SK-N-SH treated with all-trans-retinoic acid at 6 μM for 48 hours (cell line): ENCODE measurements at regions not wholly inside any gene's neighbourhood (a gene's known extent, or its start where the extent isn't known, plus 50 kb on each side); places are given as distances from the start of the nearest gene placed in this dataset.

Experiments used
- ARNTL ChIP-seq: fragments of 450-650 bp; formaldehyde crosslinking; IDR thresholded peaks from 2 replicates; pipeline ENCODE4 v1.5.0; 2020; ENCODE audit warnings: low read depth, mild to moderate bottlenecking, moderate library complexity, borderline replicate concordance
- CSDC2 ChIP-seq: fragments of 250-450 bp; sonication (Bioruptor Pico); IDR thresholded peaks from 2 replicates; pipeline ENCODE4 v1.5.0; 2020; ENCODE audit warnings: mild to moderate bottlenecking, moderate library complexity
- GLIS3 ChIP-seq: fragments of 250-450 bp; sonication (Bioruptor Pico); IDR thresholded peaks from 2 replicates; pipeline ENCODE4 v1.5.0; 2020; ENCODE audit warnings: mild to moderate bottlenecking, moderate library complexity
- RARB ChIP-seq: fragments of 250-450 bp; sonication (Bioruptor Pico); IDR thresholded peaks from 2 replicates; pipeline ENCODE4 v1.8.0; 2021; ENCODE audit warnings: mild to moderate bottlenecking, moderate library complexity
- TCF4 ChIP-seq: fragments of 250-450 bp; sonication (Bioruptor Pico); IDR thresholded peaks from 2 replicates; pipeline ENCODE4 v1.8.0; 2021; ENCODE audit warnings: mild to moderate bottlenecking, moderate library complexity, borderline replicate concordance
- TOX ChIP-seq: fragments of 250-450 bp; sonication (Bioruptor Pico); IDR thresholded peaks from 2 replicates; pipeline ENCODE4 v1.8.0; 2021; ENCODE audit warnings: mild to moderate bottlenecking, moderate library complexity, borderline replicate concordance
- ZC3H10 ChIP-seq: fragments of 250-450 bp; sonication (Bioruptor Pico); IDR thresholded peaks from 2 replicates; pipeline ENCODE4 v1.5.1; 2021; ENCODE audit warnings: mild to moderate bottlenecking, moderate library complexity
- ZFP3 ChIP-seq: fragments of 250-450 bp; sonication (Bioruptor Pico); IDR thresholded peaks from 2 replicates; pipeline ENCODE4 v1.5.0; 2020; ENCODE audit warnings: mild to moderate bottlenecking, moderate library complexity
- ZFP30 ChIP-seq: fragments of 450-650 bp; formaldehyde crosslinking; IDR thresholded peaks from 2 replicates; pipeline ENCODE4 v1.5.0; 2022; ENCODE audit warnings: mild to moderate bottlenecking, moderate library complexity
- TF ChIP-seq, protein P1 (sequence below): fragments of 250-450 bp; sonication (Bioruptor Pico); IDR thresholded peaks from 2 replicates; pipeline ENCODE4 v1.8.0; 2020; ENCODE audit warnings: mild to moderate bottlenecking, moderate library complexity, borderline replicate concordance
- TF ChIP-seq, protein P2 (sequence below): fragments of 250-450 bp; sonication (Bioruptor Pico); IDR thresholded peaks from 2 replicates; pipeline ENCODE4 v1.5.1; 2020; ENCODE audit warnings: low read depth, mild to moderate bottlenecking, moderate library complexity
- TF ChIP-seq, protein P3 (sequence below): fragments of 250-450 bp; sonication (Bioruptor Pico); IDR thresholded peaks from 2 replicates; pipeline ENCODE4 v1.5.1; 2021; ENCODE audit warnings: mild to moderate bottlenecking, moderate library complexity
- TF ChIP-seq, protein P4 (sequence below): fragments of 250-450 bp; sonication (Bioruptor Pico); IDR thresholded peaks from 2 replicates; pipeline ENCODE4 v1.8.0; 2021; ENCODE audit warnings: low read depth, mild to moderate bottlenecking, moderate library complexity, borderline replicate concordance

DNA sequence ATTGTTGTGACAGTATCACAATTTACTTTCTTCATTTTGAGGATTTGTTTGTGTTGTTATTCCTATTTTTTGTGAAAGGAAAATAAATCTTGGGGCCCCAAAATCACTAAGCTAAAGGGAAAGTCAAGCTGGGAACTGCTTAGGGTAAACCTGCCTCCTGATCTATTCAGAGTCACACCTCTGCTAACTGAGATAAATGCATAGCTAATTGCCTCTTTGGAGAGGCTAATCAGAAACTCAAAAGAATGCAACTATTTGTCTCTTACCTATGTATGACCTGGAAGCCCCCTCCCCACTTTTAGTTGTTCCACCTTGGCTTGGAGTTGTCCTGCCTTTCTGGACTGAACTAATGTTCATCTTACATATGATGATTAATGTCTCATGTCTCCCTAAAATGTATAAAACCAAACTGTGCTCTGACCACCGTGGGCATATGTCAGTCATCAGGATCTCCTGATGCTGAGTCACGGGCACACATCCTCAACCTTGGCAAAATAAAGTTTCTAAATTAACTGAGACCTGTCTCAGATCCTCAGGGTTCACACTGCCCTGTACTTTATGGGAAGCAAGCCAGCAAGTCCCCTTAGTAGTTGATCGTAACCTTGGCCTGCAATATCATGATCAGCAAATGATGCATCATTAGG is 523.2 kb upstream of the GOLIM4 start:
- no peak for TF ChIP-seq ZC3H10 (CRISPR knock-in tag)
- no peak for TF ChIP-seq RARB (CRISPR knock-in tag)
- TF ChIP-seq, protein P1, sequence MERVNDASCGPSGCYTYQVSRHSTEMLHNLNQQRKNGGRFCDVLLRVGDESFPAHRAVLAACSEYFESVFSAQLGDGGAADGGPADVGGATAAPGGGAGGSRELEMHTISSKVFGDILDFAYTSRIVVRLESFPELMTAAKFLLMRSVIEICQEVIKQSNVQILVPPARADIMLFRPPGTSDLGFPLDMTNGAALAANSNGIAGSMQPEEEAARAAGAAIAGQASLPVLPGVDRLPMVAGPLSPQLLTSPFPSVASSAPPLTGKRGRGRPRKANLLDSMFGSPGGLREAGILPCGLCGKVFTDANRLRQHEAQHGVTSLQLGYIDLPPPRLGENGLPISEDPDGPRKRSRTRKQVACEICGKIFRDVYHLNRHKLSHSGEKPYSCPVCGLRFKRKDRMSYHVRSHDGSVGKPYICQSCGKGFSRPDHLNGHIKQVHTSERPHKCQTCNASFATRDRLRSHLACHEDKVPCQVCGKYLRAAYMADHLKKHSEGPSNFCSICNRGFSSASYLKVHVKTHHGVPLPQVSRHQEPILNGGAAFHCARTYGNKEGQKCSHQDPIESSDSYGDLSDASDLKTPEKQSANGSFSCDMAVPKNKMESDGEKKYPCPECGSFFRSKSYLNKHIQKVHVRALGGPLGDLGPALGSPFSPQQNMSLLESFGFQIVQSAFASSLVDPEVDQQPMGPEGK (CRISPR knock-in tag), result no peak
- TF ChIP-seq TOX (CRISPR knock-in tag), result no peak
- no peak for TF ChIP-seq TCF4
- no peak for TF ChIP-seq ARNTL (CRISPR knock-in tag)
- no peak for TF ChIP-seq CSDC2 (CRISPR knock-in tag)
- TF ChIP-seq, protein P2, sequence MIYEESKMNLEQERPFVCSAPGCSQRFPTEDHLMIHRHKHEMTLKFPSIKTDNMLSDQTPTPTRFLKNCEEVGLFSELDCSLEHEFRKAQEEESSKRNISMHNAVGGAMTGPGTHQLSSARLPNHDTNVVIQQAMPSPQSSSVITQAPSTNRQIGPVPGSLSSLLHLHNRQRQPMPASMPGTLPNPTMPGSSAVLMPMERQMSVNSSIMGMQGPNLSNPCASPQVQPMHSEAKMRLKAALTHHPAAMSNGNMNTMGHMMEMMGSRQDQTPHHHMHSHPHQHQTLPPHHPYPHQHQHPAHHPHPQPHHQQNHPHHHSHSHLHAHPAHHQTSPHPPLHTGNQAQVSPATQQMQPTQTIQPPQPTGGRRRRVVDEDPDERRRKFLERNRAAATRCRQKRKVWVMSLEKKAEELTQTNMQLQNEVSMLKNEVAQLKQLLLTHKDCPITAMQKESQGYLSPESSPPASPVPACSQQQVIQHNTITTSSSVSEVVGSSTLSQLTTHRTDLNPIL (CRISPR knock-in tag), result no peak
- TF ChIP-seq GLIS3 (CRISPR knock-in tag), result no peak
- TF ChIP-seq, protein P3, sequence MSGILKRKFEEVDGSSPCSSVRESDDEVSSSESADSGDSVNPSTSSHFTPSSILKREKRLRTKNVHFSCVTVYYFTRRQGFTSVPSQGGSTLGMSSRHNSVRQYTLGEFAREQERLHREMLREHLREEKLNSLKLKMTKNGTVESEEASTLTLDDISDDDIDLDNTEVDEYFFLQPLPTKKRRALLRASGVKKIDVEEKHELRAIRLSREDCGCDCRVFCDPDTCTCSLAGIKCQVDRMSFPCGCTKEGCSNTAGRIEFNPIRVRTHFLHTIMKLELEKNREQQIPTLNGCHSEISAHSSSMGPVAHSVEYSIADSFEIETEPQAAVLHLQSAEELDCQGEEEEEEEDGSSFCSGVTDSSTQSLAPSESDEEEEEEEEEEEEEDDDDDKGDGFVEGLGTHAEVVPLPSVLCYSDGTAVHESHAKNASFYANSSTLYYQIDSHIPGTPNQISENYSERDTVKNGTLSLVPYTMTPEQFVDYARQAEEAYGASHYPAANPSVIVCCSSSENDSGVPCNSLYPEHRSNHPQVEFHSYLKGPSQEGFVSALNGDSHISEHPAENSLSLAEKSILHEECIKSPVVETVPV (CRISPR knock-in tag), result no peak
- TF ChIP-seq ZFP30 (CRISPR knock-in tag), result no peak
- no peak for TF ChIP-seq ZFP3 (CRISPR knock-in tag)
- TF ChIP-seq, protein P4, sequence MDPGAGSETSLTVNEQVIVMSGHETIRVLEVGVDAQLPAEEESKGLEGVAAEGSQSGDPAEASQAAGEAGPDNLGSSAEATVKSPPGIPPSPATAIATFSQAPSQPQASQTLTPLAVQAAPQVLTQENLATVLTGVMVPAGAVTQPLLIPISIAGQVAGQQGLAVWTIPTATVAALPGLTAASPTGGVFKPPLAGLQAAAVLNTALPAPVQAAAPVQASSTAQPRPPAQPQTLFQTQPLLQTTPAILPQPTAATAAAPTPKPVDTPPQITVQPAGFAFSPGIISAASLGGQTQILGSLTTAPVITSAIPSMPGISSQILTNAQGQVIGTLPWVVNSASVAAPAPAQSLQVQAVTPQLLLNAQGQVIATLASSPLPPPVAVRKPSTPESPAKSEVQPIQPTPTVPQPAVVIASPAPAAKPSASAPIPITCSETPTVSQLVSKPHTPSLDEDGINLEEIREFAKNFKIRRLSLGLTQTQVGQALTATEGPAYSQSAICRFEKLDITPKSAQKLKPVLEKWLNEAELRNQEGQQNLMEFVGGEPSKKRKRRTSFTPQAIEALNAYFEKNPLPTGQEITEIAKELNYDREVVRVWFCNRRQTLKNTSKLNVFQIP (CRISPR knock-in tag), result no peak
